Urothelium cell line (cell line): ENCODE measurements at regions not wholly inside any gene's neighbourhood (a gene's known extent, or its start where the extent isn't known, plus 50 kb on each side); places are given as distances from the start of the nearest gene placed in this dataset.
"Not testable (repeated sequence)": the region's sequence is repeated elsewhere in the genome, so short reads cannot be mapped to it uniquely, and the experiment has no call there.

Experiments used
- DNase-seq: peaks from one replicate; pipeline ENCODE4 v3.0.0; 2011; ENCODE audit warnings: low spot score, mixed read lengths
- FAIRE-seq: peaks from 2 replicates; lab custom pipeline; 2011; peaks lifted over from hg19 to GRCh38; lab: Jason Lieb, UNC

GRCh38 chr16:26386096-26386495, 680.6 kb upstream of the C16orf82 start:
- FAIRE-seq (no peak), DNase-seq (no peak)

GRCh38 chr16:26391833-26392232, 674.9 kb upstream of the C16orf82 start:
- DNase-seq (no peak), FAIRE-seq (no peak)

DNA sequence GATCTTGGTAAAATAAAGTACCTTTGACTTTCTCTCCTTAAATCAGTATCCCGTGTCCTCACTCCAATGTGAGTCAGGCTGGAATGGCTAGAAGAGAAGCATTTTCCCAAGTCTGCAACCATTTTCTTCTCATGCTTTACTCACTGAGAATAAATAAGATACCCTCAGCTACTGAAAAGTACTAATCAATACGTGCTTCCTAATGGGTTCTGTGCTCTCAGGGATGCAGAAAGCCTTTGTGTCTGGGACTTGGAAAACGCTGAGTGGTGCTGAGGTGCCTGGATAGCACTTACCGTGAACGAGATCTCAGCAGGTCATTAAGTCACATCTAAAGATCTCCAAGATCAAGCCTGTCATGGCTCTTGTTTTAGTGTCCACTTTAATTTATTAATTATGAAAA, 672.3 kb upstream of the C16orf82 start:
- DNase-seq = no peak
- no peak for FAIRE-seq

- FAIRE-seq = no peak
- no peak for DNase-seq
Measured at GRCh38 chr16:26395700-26396099, 671.0 kb upstream of the C16orf82 start.

- FAIRE-seq (no peak), DNase-seq (no peak)
Measured at GRCh38 chr16:26396511-26397235, 670.1 kb upstream of the C16orf82 start.

GRCh38 chr16:26413780-26414179, 652.9 kb upstream of the C16orf82 start:
- DNase-seq (no peak), FAIRE-seq (no peak)

DNA sequence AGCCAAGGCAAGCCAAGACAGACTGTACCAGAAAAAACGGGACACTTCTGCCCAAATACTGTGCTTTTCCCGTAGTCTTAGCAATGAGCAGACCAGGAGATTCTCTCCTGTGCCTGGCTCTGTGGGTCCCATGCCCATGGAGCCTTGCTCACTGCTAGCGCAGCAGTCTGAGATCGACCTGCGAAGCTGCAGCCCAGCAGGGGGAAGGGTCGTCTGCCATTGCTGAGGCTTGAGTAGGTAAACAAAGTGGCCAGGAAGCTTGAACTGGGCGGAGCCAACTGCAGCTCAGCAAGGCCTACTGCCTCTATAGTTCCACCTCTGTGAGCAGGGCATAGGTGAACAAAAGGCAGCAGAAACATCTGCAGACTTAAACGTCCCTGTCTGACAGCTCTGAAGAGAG, 647.3 kb upstream of the C16orf82 start:
- not testable (repeated sequence) for DNase-seq

DNA sequence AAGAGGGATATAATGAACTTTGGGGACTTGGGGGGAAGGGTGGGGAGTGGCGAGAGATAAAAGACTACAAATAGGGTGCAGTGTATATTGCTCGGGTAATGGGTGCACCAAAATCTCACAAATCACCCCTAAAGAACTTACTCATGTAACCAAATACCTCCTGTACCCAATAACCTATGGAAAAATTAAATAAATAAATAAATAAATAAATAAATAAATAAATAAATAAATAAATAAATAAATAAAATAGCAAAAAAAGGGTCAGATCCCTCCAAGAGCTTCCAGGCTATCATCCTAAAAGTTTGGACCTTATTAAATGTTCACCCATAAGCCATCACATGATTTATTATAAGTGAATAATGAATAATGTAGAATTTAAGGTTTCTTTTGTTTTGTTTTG, 636.1 kb upstream of the C16orf82 start:
- FAIRE-seq (no peak), DNase-seq (no peak)

More for the DNA sequence above, 647.3 kb upstream of the C16orf82 start:
- not testable (repeated sequence) for FAIRE-seq

DNA sequence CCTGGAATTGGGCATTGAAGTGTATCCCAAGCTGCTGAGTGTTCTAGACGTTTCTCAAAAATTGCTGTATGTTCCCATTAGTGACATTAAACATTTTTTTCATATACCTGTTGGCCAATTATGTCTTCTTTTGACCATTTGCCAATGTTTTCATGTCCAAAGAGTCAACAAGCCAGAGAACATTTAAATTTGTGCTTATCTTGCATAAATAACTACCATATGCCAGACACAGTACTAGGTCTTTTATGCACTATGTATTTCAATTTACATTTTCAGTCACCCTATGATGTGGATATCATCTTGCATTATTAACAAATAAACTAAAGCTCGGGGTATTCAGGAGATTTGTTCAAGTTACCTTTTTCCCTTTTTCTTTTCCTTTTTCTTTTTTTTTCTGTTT, 632.9 kb upstream of the C16orf82 start:
- DNase-seq (no peak), FAIRE-seq (no peak)

DNA sequence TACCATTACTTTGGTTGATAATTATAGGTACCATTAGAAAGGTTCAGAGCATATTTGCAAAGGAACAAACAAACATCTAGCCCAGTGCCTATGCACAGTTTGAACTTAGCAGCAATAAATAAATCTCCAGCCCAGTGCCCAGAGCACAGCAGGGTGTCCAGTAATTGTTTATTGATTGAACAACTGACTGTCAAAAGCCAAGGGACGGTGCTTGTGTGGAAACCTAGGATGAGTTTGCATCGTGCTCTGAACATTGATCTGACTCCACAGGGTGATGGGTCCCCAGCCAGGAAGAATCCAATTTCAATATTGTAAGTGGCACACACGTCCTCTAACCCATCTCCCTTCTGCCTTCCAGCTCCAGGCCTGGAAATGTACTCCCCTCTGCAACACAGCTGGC, 625.5 kb upstream of the C16orf82 start:
- DNase-seq = no peak
- no peak for FAIRE-seq

GRCh38 chr16:26442321-26442720, 624.4 kb upstream of the C16orf82 start:
- FAIRE-seq = no peak
- no peak for DNase-seq

GRCh38 chr16:26447570-26447969, 619.2 kb upstream of the C16orf82 start:
- no peak for FAIRE-seq

DNA sequence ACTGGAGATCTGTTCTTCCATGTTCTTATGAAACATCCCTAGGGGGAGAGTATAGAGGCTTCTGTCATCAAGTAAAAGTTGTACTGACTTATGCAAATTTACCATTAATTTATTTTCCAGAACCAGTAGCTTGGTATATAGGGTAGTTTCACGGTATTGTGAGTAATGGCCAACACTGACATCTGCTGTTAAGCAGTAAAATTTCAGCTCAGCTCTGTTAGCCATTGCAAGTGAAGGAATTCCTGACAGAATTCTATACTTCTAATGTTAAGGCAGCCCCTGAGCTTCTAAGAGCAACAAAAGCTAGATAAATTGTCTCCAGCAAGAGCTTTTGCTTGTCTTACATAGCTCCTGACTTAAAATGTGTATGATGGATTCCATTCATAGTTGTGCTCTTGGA, 613.5 kb upstream of the C16orf82 start:
- DNase-seq (no peak), FAIRE-seq (no peak)

More at GRCh38 chr16:26447570-26447969, 619.2 kb upstream of the C16orf82 start:
- DNase-seq = no peak

- FAIRE-seq (no peak), DNase-seq (peak; percentile 16)
Measured at GRCh38 chr16:26454102-26454501, 612.6 kb upstream of the C16orf82 start.

- FAIRE-seq = no peak
- DNase-seq = no peak
Measured at GRCh38 chr16:26456074-26456473, 610.7 kb upstream of the C16orf82 start.

- DNase-seq (no peak), FAIRE-seq (no peak)
Measured at GRCh38 chr16:26457095-26457494, 609.6 kb upstream of the C16orf82 start.

DNA sequence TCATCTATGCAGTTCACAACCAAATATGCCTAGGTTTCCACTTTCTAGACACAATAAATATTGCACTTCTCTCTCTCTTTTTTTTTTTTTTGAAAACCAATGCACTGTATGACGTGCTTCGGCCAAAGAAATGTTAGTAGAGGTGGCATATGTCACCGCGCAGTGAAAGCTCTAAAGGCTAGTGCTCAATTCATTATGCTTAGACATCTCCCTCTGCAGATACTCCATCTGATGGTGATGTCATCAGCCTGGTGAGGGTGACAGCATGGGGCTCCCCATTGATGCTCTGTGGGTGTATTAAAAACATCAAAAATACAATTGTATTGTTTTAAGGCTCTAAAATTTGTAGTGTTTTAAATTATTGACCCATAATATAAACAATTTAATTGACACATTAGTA, 608.8 kb upstream of the C16orf82 start:
- DNase-seq (no peak), FAIRE-seq (no peak)

DNA sequence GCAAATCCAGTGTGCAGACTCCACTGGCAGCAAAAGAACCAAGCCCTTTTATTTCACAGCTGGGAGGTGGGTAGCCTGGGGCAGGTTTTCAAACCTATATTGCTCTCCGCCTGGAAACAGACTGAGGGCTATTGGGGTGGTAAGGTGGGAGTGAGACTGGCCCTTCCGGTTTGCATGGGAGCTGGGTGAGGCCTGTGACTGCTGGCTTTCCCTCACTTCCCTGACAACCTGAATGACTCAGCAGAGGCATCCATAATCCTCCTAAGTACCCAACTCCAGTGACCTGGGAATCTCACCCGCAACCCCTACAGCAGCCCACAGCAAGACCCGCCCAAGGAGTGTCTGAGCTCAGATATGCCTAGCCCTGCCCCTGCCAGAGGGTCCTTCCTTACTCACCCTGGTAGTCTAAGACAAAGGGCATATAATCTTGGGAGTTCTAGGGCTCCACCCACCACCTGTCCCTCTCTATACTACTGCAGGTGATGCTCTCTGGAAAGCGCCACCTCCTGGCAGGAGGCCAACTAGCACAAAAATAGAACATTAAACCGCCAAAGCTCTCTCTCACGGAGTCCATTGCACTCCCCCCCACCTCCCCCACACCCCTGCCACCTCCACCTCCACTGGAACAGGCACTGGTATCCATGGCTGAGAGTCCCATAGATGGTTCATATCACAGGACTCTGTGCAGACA, 602.0 kb upstream of the C16orf82 start:
- DNase-seq (no peak), FAIRE-seq (no peak)

- not testable (repeated sequence) for FAIRE-seq
Measured at GRCh38 chr16:26474405-26474804, 592.3 kb upstream of the C16orf82 start.

DNA sequence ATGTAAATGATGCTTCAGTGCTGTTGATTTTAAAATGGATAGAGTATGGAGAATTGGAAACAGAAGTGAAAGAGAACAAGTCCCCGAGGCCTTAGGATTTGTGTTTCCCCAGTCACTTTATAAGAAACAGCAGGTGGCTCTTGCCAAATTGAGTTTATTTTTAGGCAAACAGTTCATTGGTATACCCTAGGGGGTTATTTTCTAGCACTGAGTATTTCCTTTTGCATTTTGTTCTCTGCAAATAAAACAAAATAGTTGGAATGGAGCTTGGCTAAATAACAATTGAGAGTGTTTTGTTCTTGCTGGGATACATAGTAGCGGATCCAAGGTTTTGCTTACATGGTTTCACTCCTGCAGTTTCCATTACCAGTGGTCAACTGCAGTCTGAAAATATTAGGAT, 591.1 kb upstream of the C16orf82 start:
- DNase-seq = no peak

More at GRCh38 chr16:26474405-26474804, 592.3 kb upstream of the C16orf82 start:
- DNase-seq = not testable (repeated sequence)

DNA sequence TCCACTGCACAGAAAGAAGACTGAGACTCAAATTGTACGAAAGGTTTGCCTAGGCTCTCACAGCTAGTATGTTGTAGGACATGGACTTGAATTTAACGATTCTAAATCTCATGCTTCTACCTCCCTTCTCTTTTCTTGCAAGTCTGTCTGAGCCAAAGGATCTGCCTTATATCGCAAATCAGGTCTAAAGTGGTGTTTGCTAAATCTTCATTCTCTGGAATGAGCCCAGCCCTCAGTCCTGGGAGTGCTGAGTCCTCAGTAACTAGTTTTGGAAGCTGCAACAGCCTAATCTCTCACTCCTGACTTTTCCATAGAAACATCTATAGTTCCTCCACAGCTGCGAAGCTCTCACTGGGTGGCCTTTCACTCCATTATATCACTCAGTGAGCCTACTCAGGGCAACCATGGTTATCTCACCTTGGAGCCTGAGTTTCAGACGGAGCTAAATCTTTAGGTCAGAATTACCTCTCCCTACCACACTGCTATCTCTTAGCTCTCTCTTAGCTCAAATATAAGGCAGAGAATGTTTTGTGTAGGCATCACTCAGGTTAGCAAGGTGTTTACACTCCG, 575.5 kb upstream of the C16orf82 start:
- DNase-seq (no peak), FAIRE-seq (no peak)

More for the DNA sequence above, 591.1 kb upstream of the C16orf82 start:
- FAIRE-seq = no peak

GRCh38 chr16:26491962-26492361, 574.8 kb upstream of the C16orf82 start:
- DNase-seq (no peak), FAIRE-seq (no peak)
